HEK293 (cell line): ENCODE measurements at regions not wholly inside any gene's neighbourhood (a gene's known extent, or its start where the extent isn't known, plus 50 kb on each side); places are given as distances from the start of the nearest gene placed in this dataset.

Source experiments
- CTCF ChIA-PET: fragments of 350-600 bp; formaldehyde crosslinking; extraction: SDS; loops from one replicate; lab custom pipeline; 2021; ENCODE audit warnings: antibody characterized with exemption; lab: Yijun Ruan, JAX
- POLR2A ChIA-PET: fragments of 300-600 bp; formaldehyde crosslinking; extraction: SDS; loops from one replicate; lab custom pipeline; 2020; ENCODE audit warnings: antibody characterized with exemption, inconsistent platforms; lab: Yijun Ruan, JAX
- H3K27ac ChIP-seq: fragments of 200-500 bp; sonication (Bioruptor generic); 2 replicates; pipeline ENCODE4 v1.5.1; 2014; ENCODE audit warnings: low read depth, low read length, control low read depth, inconsistent platforms; ENCODE audit errors: extremely low read depth
- H3K36me3 ChIP-seq, 2 experiments: fragments of 200-500 bp in 1 of 2; sonication (Bioruptor generic) in 1 of 2; 1 replicate in 1 of 2; 2 replicates in 1 of 2; pipeline ENCODE4 v1.5.1; 2014 to 2017; ENCODE audit warnings: inconsistent platforms in 2 of 2, low read length in 2 of 2; ENCODE audit not compliant: control insufficient read depth in 2 of 2, insufficient read depth in 1 of 2
- H3K4me1 ChIP-seq: fragments of 200-500 bp; sonication (Bioruptor generic); 2 replicates; pipeline ENCODE4 v1.5.1; 2014; ENCODE audit warnings: mild to moderate bottlenecking, low read length, inconsistent platforms; ENCODE audit not compliant: control insufficient read depth, insufficient read depth
- H3K4me3 ChIP-seq: 2 replicates; pipeline ENCODE4 v1.5.1; 2011; ENCODE audit warnings: low read depth, mild to moderate bottlenecking, control low read depth, low read length, moderate library complexity
- H3K9me3 ChIP-seq: fragments of 200-500 bp; sonication (Bioruptor generic); 2 replicates; pipeline ENCODE4 v1.5.1; 2014; ENCODE audit warnings: low read depth, low read length, inconsistent platforms; ENCODE audit not compliant: control insufficient read depth, insufficient read depth
- BCL6B ChIP-seq: fragments of 450-650 bp; formaldehyde crosslinking; IDR thresholded peaks from 2 replicates; pipeline ENCODE4 v1.5.1; 2017; ENCODE audit warnings: missing biosample characterization, missing genetic modification characterization
- GFI1B ChIP-seq: fragments of 450-650 bp; formaldehyde crosslinking; IDR thresholded peaks from 2 replicates; pipeline ENCODE4 v1.5.1; 2016; ENCODE audit warnings: missing biosample characterization, missing genetic modification characterization
- IKZF3 ChIP-seq: fragments of 450-650 bp; IDR thresholded peaks from 2 replicates; pipeline ENCODE4 v1.5.0; 2018; ENCODE audit warnings: missing biosample characterization, mild to moderate bottlenecking, missing genetic modification characterization, moderate library complexity
- KLF1 ChIP-seq: fragments of 450-650 bp; formaldehyde crosslinking; IDR thresholded peaks from 2 replicates; pipeline ENCODE4 v1.5.1; 2016; ENCODE audit warnings: missing biosample characterization, missing genetic modification characterization
- KLF9 ChIP-seq: fragments of 450-650 bp; formaldehyde crosslinking; IDR thresholded peaks from 2 replicates; pipeline ENCODE4 v1.5.1; 2016; ENCODE audit warnings: missing biosample characterization, missing genetic modification characterization, low read depth
- PATZ1 ChIP-seq: fragments of 450-650 bp; formaldehyde crosslinking; IDR thresholded peaks from 2 replicates; pipeline ENCODE4 v1.5.1; 2016; ENCODE audit warnings: missing biosample characterization, missing genetic modification characterization
- PBX3 ChIP-seq: sonication (generic); formaldehyde crosslinking; IDR thresholded peaks from 2 replicates; pipeline ENCODE4 v1.8.1; 2022; ENCODE audit warnings: mild to moderate bottlenecking, moderate library complexity, missing genetic modification reagents
- PRDM4 ChIP-seq: fragments of 450-650 bp; formaldehyde crosslinking; IDR thresholded peaks from 2 replicates; pipeline ENCODE4 v1.5.1; 2017; ENCODE audit warnings: missing biosample characterization, missing genetic modification characterization
- PRDM6 ChIP-seq: fragments of 450-650 bp; formaldehyde crosslinking; IDR thresholded peaks from 2 replicates; pipeline ENCODE4 v1.5.1; 2017; ENCODE audit warnings: missing biosample characterization, missing genetic modification characterization
- ZBTB49 ChIP-seq: fragments of 450-650 bp; formaldehyde crosslinking; IDR thresholded peaks from 2 replicates; pipeline ENCODE4 v1.5.1; 2016; ENCODE audit warnings: missing biosample characterization, missing genetic modification characterization, low read depth
- ZEB2 ChIP-seq: fragments of 450-650 bp; formaldehyde crosslinking; IDR thresholded peaks from 2 replicates; pipeline ENCODE4 v1.5.1; 2016; ENCODE audit warnings: missing biosample characterization, missing genetic modification characterization
- ZNF146 ChIP-seq: fragments of 450-650 bp; formaldehyde crosslinking; IDR thresholded peaks from 2 replicates; pipeline ENCODE4 v1.5.1; 2016; ENCODE audit warnings: missing biosample characterization, missing genetic modification characterization
- ZNF211 ChIP-seq: fragments of 450-650 bp; formaldehyde crosslinking; IDR thresholded peaks from 2 replicates; pipeline ENCODE4 v1.5.1; 2016; ENCODE audit warnings: low read depth, missing biosample characterization, missing genetic modification characterization
- ZNF214 ChIP-seq: fragments of 450-650 bp; formaldehyde crosslinking; IDR thresholded peaks from 2 replicates; pipeline ENCODE4 v1.5.1; 2017; ENCODE audit warnings: missing biosample characterization, mild to moderate bottlenecking, missing genetic modification characterization, borderline replicate concordance
- ZNF223 ChIP-seq: fragments of 450-650 bp; formaldehyde crosslinking; IDR thresholded peaks from 2 replicates; pipeline ENCODE4 v1.5.1; 2016; ENCODE audit warnings: missing biosample characterization, missing genetic modification characterization
- ZNF302 ChIP-seq: fragments of 450-650 bp; formaldehyde crosslinking; IDR thresholded peaks from 2 replicates; pipeline ENCODE4 v1.5.1; 2016; ENCODE audit warnings: missing biosample characterization, missing genetic modification characterization, low read depth
- ZNF544 ChIP-seq: fragments of 450-650 bp; formaldehyde crosslinking; IDR thresholded peaks from 2 replicates; pipeline ENCODE4 v1.5.0; 2017; ENCODE audit warnings: missing biosample characterization, missing genetic modification characterization
- ZNF558 ChIP-seq: fragments of 450-650 bp; formaldehyde crosslinking; IDR thresholded peaks from 2 replicates; pipeline ENCODE4 v1.5.1; 2016; ENCODE audit warnings: missing biosample characterization, missing genetic modification characterization
- ZNF561 ChIP-seq: fragments of 450-650 bp; IDR thresholded peaks from 2 replicates; pipeline ENCODE4 v1.5.1; 2018; ENCODE audit warnings: missing biosample characterization, missing genetic modification characterization, borderline replicate concordance
- ZNF600 ChIP-seq: fragments of 450-650 bp; formaldehyde crosslinking; IDR thresholded peaks from 2 replicates; pipeline ENCODE4 v1.5.1; 2016; ENCODE audit warnings: missing biosample characterization, missing genetic modification characterization
- ZNF623 ChIP-seq: fragments of 450-650 bp; formaldehyde crosslinking; IDR thresholded peaks from 2 replicates; pipeline ENCODE4 v1.5.1; 2016; ENCODE audit warnings: missing biosample characterization, missing genetic modification characterization
- ZNF654 ChIP-seq: fragments of 450-650 bp; formaldehyde crosslinking; IDR thresholded peaks from 2 replicates; pipeline ENCODE4 v1.5.1; 2016; ENCODE audit warnings: low read depth, missing biosample characterization, missing genetic modification characterization

- ChIA-PET CTCF (no interaction called here), POLR2A (no interaction called here)
- Histone ChIP-seq H3K4me1 (no peaks in the 10 kb centered on the region), H3K9me3 (no peaks in the 10 kb centered on the region), H3K36me3 (no peaks in the 10 kb centered on the region), H3K27ac (no peak overlapping the region), H3K4me3 (no peak overlapping the region)
- TF ChIP-seq ZNF600 (tag by site-specific recombination) (no peak), GFI1B (tag by site-specific recombination) (no peak), ZNF544 (tag by site-specific recombination) (no peak)
Observed at GRCh38 chr1:191648939-191649338, 509.3 kb upstream of the RGS18 start.

- H3K4me3 ChIP-seq = no peak overlapping the region
- no peak for TF ChIP-seq ZNF654 (tag by site-specific recombination)
- no peak for TF ChIP-seq BCL6B (tag by site-specific recombination)
- no peak for TF ChIP-seq ZNF214
- TF ChIP-seq PRDM4 (tag by site-specific recombination) = no peak
- TF ChIP-seq, all 188 proteins: peak for 0
- Histone ChIP-seq H3K4me1 (no peaks in the 10 kb centered on the region), H3K36me3 (no peaks in the 10 kb centered on the region), H3K9me3 (no peaks in the 10 kb centered on the region), H3K27ac (no peak overlapping the region)
- ChIA-PET CTCF (no interaction called here), POLR2A (no interaction called here)
Observed at GRCh38 chr1:191662051-191662450, 496.2 kb upstream of the RGS18 start.

GRCh38 chr1:191662746-191663145 is 495.5 kb upstream of the RGS18 start:
- POLR2A ChIA-PET = no interaction called here
- no peak for TF ChIP-seq ZNF223 (tag by site-specific recombination)
- no peak for TF ChIP-seq ZNF558 (tag by site-specific recombination)
- no peak for TF ChIP-seq PRDM6 (tag by site-specific recombination)
- no peak for TF ChIP-seq ZNF623 (tag by site-specific recombination)
- TF ChIP-seq ZNF146 (tag by site-specific recombination) = no peak
- TF ChIP-seq IKZF3 (tag by site-specific recombination) = no peak
- TF ChIP-seq ZEB2 (tag by site-specific recombination) = no peak
- no peak for TF ChIP-seq PATZ1 (tag by site-specific recombination)
- no peak for TF ChIP-seq ZNF211
- no peak for TF ChIP-seq ZNF544 (tag by site-specific recombination)
- no peak for TF ChIP-seq ZNF561 (tag by site-specific recombination)
- no peak for TF ChIP-seq KLF1 (tag by site-specific recombination)
- no peak for TF ChIP-seq ZNF302
- no peak for TF ChIP-seq ZBTB49 (tag by site-specific recombination)
- no peak for TF ChIP-seq KLF9 (tag by site-specific recombination)
- TF ChIP-seq PBX3 (CRISPR knock-in tag) = no peak

More at GRCh38 chr1:191662746-191663145, 495.5 kb upstream of the RGS18 start:
- H3K9me3 ChIP-seq = no peaks in the 10 kb centered on the region
- no peak overlapping the region for H3K27ac ChIP-seq
- no peaks in the 10 kb centered on the region for H3K36me3 ChIP-seq
- no peaks in the 10 kb centered on the region for H3K4me1 ChIP-seq
- CTCF ChIA-PET = no interaction called here
- H3K4me3 ChIP-seq = no peak overlapping the region
